H9 (cell line): ENCODE measurements at regions not wholly inside any gene's neighbourhood (a gene's known extent, or its start where the extent isn't known, plus 50 kb on each side); places are given as distances from the start of the nearest gene placed in this dataset.

Experiments
- DNase-seq: peaks from one replicate; pipeline ENCODE4 v3.0.0-alpha.2; 2017
- H2AFZ ChIP-seq: one replicate; pipeline ENCODE4 v1.6.1; 2013; ENCODE audit warnings: mild to moderate bottlenecking, low read length, control low read depth, moderate library complexity
- H2AK5ac ChIP-seq: 2 replicates; pipeline ENCODE4 v1.6.1; 2013; ENCODE audit warnings: low read length, control low read depth, mixed read lengths; ENCODE audit not compliant: insufficient read length
- H2BK120ac ChIP-seq: one replicate; pipeline ENCODE4 v1.6.1; 2013; ENCODE audit warnings: low read depth, mild to moderate bottlenecking, low read length, control low read depth, inconsistent platforms; ENCODE audit not compliant: poor library complexity, severe bottlenecking
- H2BK12ac ChIP-seq: 2 replicates; pipeline ENCODE4 v1.6.1; 2013; ENCODE audit warnings: low read length, control low read depth, mixed read lengths, low read depth; ENCODE audit not compliant: insufficient read length
- H2BK15ac ChIP-seq: 2 replicates; pipeline ENCODE4 v1.6.1; 2013; ENCODE audit warnings: low read depth, low read length, control low read depth
- H2BK20ac ChIP-seq: one replicate; pipeline ENCODE4 v1.6.1; 2013; ENCODE audit warnings: low read depth, mild to moderate bottlenecking, low read length, control low read depth, inconsistent platforms; ENCODE audit not compliant: poor library complexity, severe bottlenecking
- H2BK5ac ChIP-seq: 2 replicates; pipeline ENCODE4 v1.6.1; 2013; ENCODE audit warnings: low read length, control low read depth, mixed read lengths; ENCODE audit not compliant: insufficient read length
- H3K14ac ChIP-seq: 2 replicates; pipeline ENCODE4 v1.6.1; 2013; ENCODE audit warnings: low read length, control low read depth; ENCODE audit not compliant: insufficient read depth
- H3K18ac ChIP-seq: 2 replicates; pipeline ENCODE4 v1.6.1; 2013; ENCODE audit warnings: low read depth, mild to moderate bottlenecking, mixed read lengths, low read length, control low read depth; ENCODE audit not compliant: insufficient read length
- H3K23ac ChIP-seq: 2 replicates; pipeline ENCODE4 v1.6.1; 2013; ENCODE audit warnings: low read length, control low read depth, mixed read lengths, low read depth; ENCODE audit not compliant: insufficient read length
- H3K23me2 ChIP-seq: 2 replicates; pipeline ENCODE4 v1.6.1; 2013; ENCODE audit warnings: low read depth, mild to moderate bottlenecking, mixed read lengths, low read length, control low read depth; ENCODE audit not compliant: insufficient read length, poor library complexity, severe bottlenecking
- H3K27ac ChIP-seq: 2 replicates; pipeline ENCODE4 v1.5.1; 2013; ENCODE audit warnings: low read length, control low read depth, mixed read lengths, low read depth; ENCODE audit not compliant: insufficient read length
- H3K27me3 ChIP-seq: 2 replicates; pipeline ENCODE4 v1.6.1; 2013; ENCODE audit warnings: low read length, control low read depth, inconsistent platforms; ENCODE audit not compliant: insufficient read depth
- H3K4ac ChIP-seq: 2 replicates; pipeline ENCODE4 v1.6.1; 2013; ENCODE audit warnings: low read depth, mild to moderate bottlenecking, control low read depth, inconsistent platforms, low read length, moderate library complexity
- H3K4me1 ChIP-seq: 2 replicates; pipeline ENCODE4 v1.6.1; 2013; ENCODE audit warnings: low read length, control low read depth, inconsistent platforms; ENCODE audit not compliant: insufficient read depth
- H3K4me2 ChIP-seq: 2 replicates; pipeline ENCODE4 v1.6.1; 2013; ENCODE audit warnings: low read length, control low read depth, mixed read lengths; ENCODE audit not compliant: insufficient read length, insufficient read depth
- H3K56ac ChIP-seq: 2 replicates; pipeline ENCODE4 v1.6.1; 2013; ENCODE audit warnings: low read depth, mild to moderate bottlenecking, mixed read lengths, low read length, control low read depth; ENCODE audit not compliant: insufficient read length
- H3K79me1 ChIP-seq: 2 replicates; pipeline ENCODE4 v1.6.1; 2013; ENCODE audit warnings: low read depth, mild to moderate bottlenecking, moderate library complexity, low read length, control low read depth, inconsistent platforms; ENCODE audit not compliant: insufficient read depth, poor library complexity, severe bottlenecking
- H3K79me2 ChIP-seq: 2 replicates; pipeline ENCODE4 v1.6.1; 2013; ENCODE audit warnings: low read length, control low read depth, inconsistent platforms; ENCODE audit not compliant: insufficient read depth
- H3K9ac ChIP-seq: 2 replicates; pipeline ENCODE4 v1.6.1; 2013; ENCODE audit warnings: low read length, control low read depth, mixed read lengths; ENCODE audit not compliant: insufficient read length; ENCODE audit errors: extremely low read depth
- H3K9me3 ChIP-seq: one replicate; pipeline ENCODE4 v1.6.1; 2013; ENCODE audit warnings: low read depth, low read length, inconsistent platforms; ENCODE audit not compliant: control insufficient read depth
- H3T11ph ChIP-seq: one replicate; pipeline ENCODE4 v1.6.1; 2013; ENCODE audit warnings: mild to moderate bottlenecking, low read length, control low read depth, inconsistent platforms
- H4K20me1 ChIP-seq: one replicate; pipeline ENCODE4 v1.6.1; 2013; ENCODE audit not compliant: control insufficient read depth, insufficient read length, insufficient read depth
- H4K5ac ChIP-seq: 2 replicates; pipeline ENCODE4 v1.6.1; 2013; ENCODE audit warnings: low read depth, mild to moderate bottlenecking, mixed read lengths, low read length, control low read depth; ENCODE audit not compliant: insufficient read length
- H4K8ac ChIP-seq: replicated peaks from 2 replicates; pipeline ENCODE4 v1.6.1; 2013; ENCODE audit warnings: low read length, control low read depth, mixed read lengths, low read depth; ENCODE audit not compliant: insufficient read length
- H4K91ac ChIP-seq: 2 replicates; pipeline ENCODE4 v1.6.1; 2013; ENCODE audit warnings: low read depth, mild to moderate bottlenecking, moderate library complexity, mixed read lengths, low read length, control low read depth; ENCODE audit not compliant: insufficient read length
- H3K27ac Mint-ChIP-seq, 3 experiments: 2 replicates in 2 of 3; 3 replicates in 1 of 3; pipeline ENCODE4 v1.8.0; 2020 to 2021; ENCODE audit warnings: mixed read lengths in 3 of 3, mild to moderate bottlenecking in 1 of 3, moderate library complexity in 1 of 3
- H3K27me3 Mint-ChIP-seq: 2 replicates; pipeline ENCODE4 v1.8.0; 2021; ENCODE audit warnings: low read depth, mild to moderate bottlenecking, moderate library complexity, mixed read lengths
- H3K36me3 Mint-ChIP-seq, 3 experiments: 2 replicates in 2 of 3; 3 replicates in 1 of 3; pipeline ENCODE4 v1.8.0; 2020 to 2021; ENCODE audit warnings: low read depth in 3 of 3, mixed read lengths in 3 of 3; ENCODE audit not compliant: insufficient read depth in 1 of 3
- H3K4me1 Mint-ChIP-seq, 2 experiments: 2 replicates each; pipeline ENCODE4 v1.8.0; 2020; ENCODE audit warnings: mixed read lengths in 2 of 2
- H3K4me3 Mint-ChIP-seq, 2 experiments: 2 replicates in 1 of 2; 3 replicates in 1 of 2; pipeline ENCODE4 v1.8.0; 2020 to 2021; ENCODE audit warnings: mild to moderate bottlenecking in 2 of 2, mixed read lengths in 2 of 2, moderate library complexity in 1 of 2
- H3K9me3 Mint-ChIP-seq, 2 experiments: 2 replicates in 1 of 2; 3 replicates in 1 of 2; pipeline ENCODE4 v1.8.0; 2020; ENCODE audit warnings: mild to moderate bottlenecking in 2 of 2, mixed read lengths in 2 of 2, moderate library complexity in 1 of 2
- WGBS: extraction: QIAGEN DNeasy Blood & Tissue Kit; methylation state at CpG from one replicate; pipeline ENCODE4 v1.1.7; 2013; ENCODE audit warnings: missing lambda C conversion rate, low lambda C conversion rate, mixed read lengths; ENCODE audit not compliant: insufficient read length; ENCODE audit errors: extremely low coverage; 5-methylcytosine and 5-hydroxymethylcytosine counted together
- TF ChIP-seq, protein P1 (sequence below): fragments of 200-600 bp; sonication (generic); conservative IDR thresholded peaks from 3 replicates; pipeline ENCODE4 v1.8.0; 2021; ENCODE audit warnings: antibody characterized with exemption, mild to moderate bottlenecking

DNA sequence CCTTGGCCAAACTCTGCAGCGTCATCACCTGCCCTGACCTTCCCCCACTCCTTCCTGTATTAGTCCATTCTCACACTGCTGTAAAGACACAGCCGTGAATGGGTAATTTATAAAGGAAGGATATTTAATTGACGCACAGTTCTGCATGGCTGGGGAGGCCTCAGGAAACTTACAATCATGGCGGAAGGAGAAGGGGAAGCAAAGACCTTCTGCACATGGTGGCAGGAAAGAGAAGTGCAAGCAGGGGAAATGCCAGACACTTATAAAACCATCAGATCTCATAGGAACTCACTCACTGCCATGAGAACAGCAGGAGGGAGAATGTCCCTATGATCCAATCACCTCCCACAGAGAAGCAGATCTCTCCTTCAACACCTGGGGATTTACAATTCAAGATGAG lies 408.5 kb downstream of the PTPRU start:
- no peak overlapping the region for H2AK5ac ChIP-seq
- Mint-ChIP-seq H3K4me1 (peaks cover 22 to 27% of the 10 kb centered on the region in 2 experiments), H3K27me3 (no peaks in the 10 kb centered on the region; the same call in none of the 2 replicates), H3K9me3 (no peaks in the 10 kb centered on the region), H3K36me3 (no peaks in the 10 kb centered on the region), H3K4me3 (no peak overlapping the region), H3K27ac (no peak overlapping the region)
- no peaks in the 10 kb centered on the region for H3K9me3 ChIP-seq
- no peaks in the 10 kb centered on the region; the same call in 1 of the 2 replicates for H3K4me1 ChIP-seq
- H3K9ac ChIP-seq: no peak overlapping the region
- no peak overlapping the region for H2BK5ac ChIP-seq
- H3T11ph ChIP-seq: no peak overlapping the region
- WGBS: no CpG with 5 or more reads among the region's 4 CpGs
- H3K4me2 ChIP-seq: no peak overlapping the region
- no peak overlapping the region for H2AFZ ChIP-seq
- H4K20me1 ChIP-seq: no peaks in the 10 kb centered on the region
- no peak overlapping the region for H2BK20ac ChIP-seq
- H3K4ac ChIP-seq: no peak overlapping the region
- H3K79me1 ChIP-seq: no peaks in the 10 kb centered on the region
- no peaks in the 10 kb centered on the region for H3K23me2 ChIP-seq
- no peak for DNase-seq
- H4K8ac ChIP-seq: no peak overlapping the region
- no peaks in the 10 kb centered on the region for H3K79me2 ChIP-seq
- no peak overlapping the region for H2BK120ac ChIP-seq
- no peak overlapping the region for H2BK15ac ChIP-seq
- H3K56ac ChIP-seq: no peak overlapping the region
- H3K18ac ChIP-seq: no peak overlapping the region
- H3K23ac ChIP-seq: no peak overlapping the region
- H4K5ac ChIP-seq: no peak overlapping the region
- H3K27me3 ChIP-seq: no peaks in the 10 kb centered on the region
- H2BK12ac ChIP-seq: no peak overlapping the region
- H4K91ac ChIP-seq: no peak overlapping the region
- no peak overlapping the region for H3K14ac ChIP-seq
- no peak overlapping the region for H3K27ac ChIP-seq
- TF ChIP-seq, protein P1, sequence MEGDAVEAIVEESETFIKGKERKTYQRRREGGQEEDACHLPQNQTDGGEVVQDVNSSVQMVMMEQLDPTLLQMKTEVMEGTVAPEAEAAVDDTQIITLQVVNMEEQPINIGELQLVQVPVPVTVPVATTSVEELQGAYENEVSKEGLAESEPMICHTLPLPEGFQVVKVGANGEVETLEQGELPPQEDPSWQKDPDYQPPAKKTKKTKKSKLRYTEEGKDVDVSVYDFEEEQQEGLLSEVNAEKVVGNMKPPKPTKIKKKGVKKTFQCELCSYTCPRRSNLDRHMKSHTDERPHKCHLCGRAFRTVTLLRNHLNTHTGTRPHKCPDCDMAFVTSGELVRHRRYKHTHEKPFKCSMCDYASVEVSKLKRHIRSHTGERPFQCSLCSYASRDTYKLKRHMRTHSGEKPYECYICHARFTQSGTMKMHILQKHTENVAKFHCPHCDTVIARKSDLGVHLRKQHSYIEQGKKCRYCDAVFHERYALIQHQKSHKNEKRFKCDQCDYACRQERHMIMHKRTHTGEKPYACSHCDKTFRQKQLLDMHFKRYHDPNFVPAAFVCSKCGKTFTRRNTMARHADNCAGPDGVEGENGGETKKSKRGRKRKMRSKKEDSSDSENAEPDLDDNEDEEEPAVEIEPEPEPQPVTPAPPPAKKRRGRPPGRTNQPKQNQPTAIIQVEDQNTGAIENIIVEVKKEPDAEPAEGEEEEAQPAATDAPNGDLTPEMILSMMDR: peak; percentile 34; the same call in 2 of the 3 replicates
